ENCODE measurements at regions not wholly inside any gene's neighbourhood (a gene's known extent, or its start where the extent isn't known, plus 50 kb on each side); places are given as distances from the start of the nearest gene placed in this dataset.

DNA sequence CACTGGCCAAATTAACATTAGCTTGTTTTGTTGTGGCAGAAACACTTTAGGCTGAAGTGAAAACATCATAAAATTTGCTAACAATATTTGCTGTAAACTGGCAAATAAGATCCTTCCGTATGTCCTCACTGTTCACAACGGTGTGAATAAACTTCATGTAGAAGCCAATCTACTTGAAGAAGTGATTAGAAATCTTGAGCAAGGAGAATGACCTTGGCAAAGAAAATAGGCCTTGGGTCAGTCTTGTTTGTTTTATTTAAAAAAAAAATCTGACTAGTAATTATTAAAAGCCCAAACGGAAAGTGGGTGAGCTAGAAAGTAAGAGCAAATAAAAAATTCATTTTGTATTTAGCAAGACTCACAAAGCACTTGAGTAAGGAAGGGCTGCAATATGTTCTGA, 197.0 kb downstream of the CPS1 start:
- no peak overlapping the region for H3K4me3 ChIP-seq (replicated peaks in 1 of 2; ENCODE audit: low read depth in 1 of 2, low read length in 2 of 2)
- ATAC-seq = no peak
- no peaks in the 10 kb centered on the region for H3K79me2 ChIP-seq (ENCODE audit: insufficient read depth, low read length)
- RAD21 ChIA-PET (ENCODE audit: low non-redundant PET in 1 of 2, low total read pairs in 2 of 2, uncharacterized antibody in 2 of 2, unreplicated experiment in 2 of 2) = no interaction called here
- no peaks in the 10 kb centered on the region for H3K4me1 ChIP-seq (ENCODE audit: control insufficient read depth in 1 of 2, insufficient read depth in 2 of 2, low read length in 2 of 2)
- no peak overlapping the region for H3K9ac ChIP-seq (ENCODE audit: low read length)
- no peak for TF ChIP-seq EGR1 (IDR thresholded peaks at IDR 0.05; ENCODE audit: low read depth)
- TF ChIP-seq ZFX (IDR thresholded peaks at IDR 0.05) = no peak
- no peak for TF ChIP-seq YY1 (IDR thresholded peaks at IDR 0.05; ENCODE audit: extremely low read depth, insufficient replicate concordance, low read depth, low read length)
- no peak for TF ChIP-seq ZNF274 (IDR thresholded peaks at IDR 0.05; ENCODE audit: low read depth, low read length)
- no peak for TF ChIP-seq EZH2phosphoT487 (IDR thresholded peaks at IDR 0.05; ENCODE audit: borderline replicate concordance)
- TF ChIP-seq, protein P1, sequence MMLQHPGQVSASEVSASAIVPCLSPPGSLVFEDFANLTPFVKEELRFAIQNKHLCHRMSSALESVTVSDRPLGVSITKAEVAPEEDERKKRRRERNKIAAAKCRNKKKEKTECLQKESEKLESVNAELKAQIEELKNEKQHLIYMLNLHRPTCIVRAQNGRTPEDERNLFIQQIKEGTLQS (IDR thresholded peaks at IDR 0.05) = no peak
- TF ChIP-seq POLR2AphosphoS5 (IDR thresholded peaks at IDR 0.05; ENCODE audit: low read depth, low read length) = no peak
- TF ChIP-seq, protein P2, sequence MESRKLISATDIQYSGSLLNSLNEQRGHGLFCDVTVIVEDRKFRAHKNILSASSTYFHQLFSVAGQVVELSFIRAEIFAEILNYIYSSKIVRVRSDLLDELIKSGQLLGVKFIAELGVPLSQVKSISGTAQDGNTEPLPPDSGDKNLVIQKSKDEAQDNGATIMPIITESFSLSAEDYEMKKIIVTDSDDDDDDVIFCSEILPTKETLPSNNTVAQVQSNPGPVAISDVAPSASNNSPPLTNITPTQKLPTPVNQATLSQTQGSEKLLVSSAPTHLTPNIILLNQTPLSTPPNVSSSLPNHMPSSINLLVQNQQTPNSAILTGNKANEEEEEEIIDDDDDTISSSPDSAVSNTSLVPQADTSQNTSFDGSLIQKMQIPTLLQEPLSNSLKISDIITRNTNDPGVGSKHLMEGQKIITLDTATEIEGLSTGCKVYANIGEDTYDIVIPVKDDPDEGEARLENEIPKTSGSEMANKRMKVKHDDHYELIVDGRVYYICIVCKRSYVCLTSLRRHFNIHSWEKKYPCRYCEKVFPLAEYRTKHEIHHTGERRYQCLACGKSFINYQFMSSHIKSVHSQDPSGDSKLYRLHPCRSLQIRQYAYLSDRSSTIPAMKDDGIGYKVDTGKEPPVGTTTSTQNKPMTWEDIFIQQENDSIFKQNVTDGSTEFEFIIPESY (IDR thresholded peaks at IDR 0.05; ENCODE audit: extremely low read depth, insufficient replicate concordance, low read length) = no peak
- TF ChIP-seq POLR2A (IDR thresholded peaks at IDR 0.05; ENCODE audit: borderline replicate concordance, extremely low read depth, insufficient read depth, insufficient read length) = no peak
- TF ChIP-seq CBX3 (IDR thresholded peaks at IDR 0.05; ENCODE audit: low read depth) = no peak
- TF ChIP-seq SP1 (IDR thresholded peaks at IDR 0.05; ENCODE audit: low read depth) = no peak
- TF ChIP-seq, protein P3, sequence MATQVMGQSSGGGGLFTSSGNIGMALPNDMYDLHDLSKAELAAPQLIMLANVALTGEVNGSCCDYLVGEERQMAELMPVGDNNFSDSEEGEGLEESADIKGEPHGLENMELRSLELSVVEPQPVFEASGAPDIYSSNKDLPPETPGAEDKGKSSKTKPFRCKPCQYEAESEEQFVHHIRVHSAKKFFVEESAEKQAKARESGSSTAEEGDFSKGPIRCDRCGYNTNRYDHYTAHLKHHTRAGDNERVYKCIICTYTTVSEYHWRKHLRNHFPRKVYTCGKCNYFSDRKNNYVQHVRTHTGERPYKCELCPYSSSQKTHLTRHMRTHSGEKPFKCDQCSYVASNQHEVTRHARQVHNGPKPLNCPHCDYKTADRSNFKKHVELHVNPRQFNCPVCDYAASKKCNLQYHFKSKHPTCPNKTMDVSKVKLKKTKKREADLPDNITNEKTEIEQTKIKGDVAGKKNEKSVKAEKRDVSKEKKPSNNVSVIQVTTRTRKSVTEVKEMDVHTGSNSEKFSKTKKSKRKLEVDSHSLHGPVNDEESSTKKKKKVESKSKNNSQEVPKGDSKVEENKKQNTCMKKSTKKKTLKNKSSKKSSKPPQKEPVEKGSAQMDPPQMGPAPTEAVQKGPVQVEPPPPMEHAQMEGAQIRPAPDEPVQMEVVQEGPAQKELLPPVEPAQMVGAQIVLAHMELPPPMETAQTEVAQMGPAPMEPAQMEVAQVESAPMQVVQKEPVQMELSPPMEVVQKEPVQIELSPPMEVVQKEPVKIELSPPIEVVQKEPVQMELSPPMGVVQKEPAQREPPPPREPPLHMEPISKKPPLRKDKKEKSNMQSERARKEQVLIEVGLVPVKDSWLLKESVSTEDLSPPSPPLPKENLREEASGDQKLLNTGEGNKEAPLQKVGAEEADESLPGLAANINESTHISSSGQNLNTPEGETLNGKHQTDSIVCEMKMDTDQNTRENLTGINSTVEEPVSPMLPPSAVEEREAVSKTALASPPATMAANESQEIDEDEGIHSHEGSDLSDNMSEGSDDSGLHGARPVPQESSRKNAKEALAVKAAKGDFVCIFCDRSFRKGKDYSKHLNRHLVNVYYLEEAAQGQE (IDR thresholded peaks at IDR 0.05; ENCODE audit: low read depth) = no peak
- TF ChIP-seq, protein P4, sequence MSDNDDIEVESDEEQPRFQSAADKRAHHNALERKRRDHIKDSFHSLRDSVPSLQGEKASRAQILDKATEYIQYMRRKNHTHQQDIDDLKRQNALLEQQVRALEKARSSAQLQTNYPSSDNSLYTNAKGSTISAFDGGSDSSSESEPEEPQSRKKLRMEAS (IDR thresholded peaks at IDR 0.05) = no peak
- no peak for TF ChIP-seq ELF1 (IDR thresholded peaks at IDR 0.05; ENCODE audit: borderline replicate concordance, low read depth)
- no peak for TF ChIP-seq TCF7L2 (IDR thresholded peaks at IDR 0.05; ENCODE audit: borderline replicate concordance, extremely low read depth, insufficient read depth, insufficient read length)
- DNase-seq (ENCODE audit: low read depth, low spot score) = no peak
- no peak overlapping the region for H3K27ac ChIP-seq (ENCODE audit: low read depth, low read length)
- H3K9me3 ChIP-seq (ENCODE audit: control insufficient read depth in 1 of 2, insufficient read depth in 1 of 2, low read depth in 1 of 2, low read length in 2 of 2) = no peaks in the 10 kb centered on the region
- no peak overlapping the region for H2AFZ ChIP-seq (ENCODE audit: low read depth, low read length, poor library complexity, severe bottlenecking)
- POLR2A ChIA-PET = no interaction called here
- intact Hi-C loops (cut with micrococcal nuclease) = no loop called here
- BruUV-seq (replicated peaks) = no TSS peak
- H4K20me1 ChIP-seq (ENCODE audit: insufficient read depth) = no peaks in the 10 kb centered on the region
- H3K4me2 ChIP-seq (ENCODE audit: low read length) = no peak overlapping the region
- H3K9me2 ChIP-seq (ENCODE audit: insufficient read depth) = no peaks in the 10 kb centered on the region
- no peaks in the 10 kb centered on the region for H3K36me3 ChIP-seq (ENCODE audit: control insufficient read depth in 1 of 2, insufficient read depth in 2 of 2, low read length in 2 of 2)
- H3K27me3 ChIP-seq (ENCODE audit: insufficient read depth, low read length) = no peaks in the 10 kb centered on the region
- CTCF ChIA-PET = no interaction called here

Data from HCT116 (cell line).